RWPE2 (cell line): ENCODE measurements at regions not wholly inside any gene's neighbourhood (a gene's known extent, or its start where the extent isn't known, plus 50 kb on each side); places are given as distances from the start of the nearest gene placed in this dataset.
A peak's percentile ranks its signal among the peaks of the same experiment; 100 is the strongest.

Source experiments
- ATAC-seq: fragments of 200-7000 bp; cut with Tn5 transposase; 3 replicates; pipeline ENCODE4 v1.9.1; 2021; ENCODE audit warnings: low read depth
- DNase-seq: peaks from one replicate; pipeline ENCODE4 v3.0.0-alpha.2; 2020; ENCODE audit warnings: low spot score
- H3K27ac ChIP-seq: fragments of 450-650 bp; 2 replicates; pipeline ENCODE4 v1.5.1; 2017; ENCODE audit warnings: mild to moderate bottlenecking; ENCODE audit not compliant: poor library complexity, severe bottlenecking
- H3K27me3 ChIP-seq: fragments of 250-450 bp; sonication (Bioruptor Pico); 2 replicates; pipeline ENCODE4 v1.5.1; 2021; ENCODE audit warnings: mild to moderate bottlenecking, moderate library complexity; ENCODE audit not compliant: insufficient read depth, poor library complexity, severe bottlenecking
- H3K36me3 ChIP-seq: fragments of 250-450 bp; sonication (Bioruptor Pico); 2 replicates; pipeline ENCODE4 v1.5.1; 2020; ENCODE audit warnings: low read depth, mild to moderate bottlenecking, moderate library complexity
- H3K4me1 ChIP-seq: fragments of 250-450 bp; sonication (Bioruptor Pico); 2 replicates; pipeline ENCODE4 v1.5.1; 2021; ENCODE audit warnings: mild to moderate bottlenecking, moderate library complexity; ENCODE audit not compliant: insufficient read depth, poor library complexity, severe bottlenecking
- H3K4me3 ChIP-seq: fragments of 250-450 bp; sonication (Bioruptor Pico); 2 replicates; pipeline ENCODE4 v1.5.1; 2021; ENCODE audit warnings: mild to moderate bottlenecking, moderate library complexity; ENCODE audit not compliant: severe bottlenecking
- H3K9me3 ChIP-seq: fragments of 250-450 bp; sonication (Bioruptor Pico); 2 replicates; pipeline ENCODE4 v1.5.1; 2021; ENCODE audit warnings: mild to moderate bottlenecking, moderate library complexity; ENCODE audit not compliant: severe bottlenecking
- TF ChIP-seq, protein P1 (sequence below): fragments of 450-650 bp; IDR thresholded peaks from one replicate; pipeline ENCODE4 v1.5.1; 2017; ENCODE audit warnings: mild to moderate bottlenecking, moderate library complexity; ENCODE audit not compliant: poor library complexity, severe bottlenecking

DNA sequence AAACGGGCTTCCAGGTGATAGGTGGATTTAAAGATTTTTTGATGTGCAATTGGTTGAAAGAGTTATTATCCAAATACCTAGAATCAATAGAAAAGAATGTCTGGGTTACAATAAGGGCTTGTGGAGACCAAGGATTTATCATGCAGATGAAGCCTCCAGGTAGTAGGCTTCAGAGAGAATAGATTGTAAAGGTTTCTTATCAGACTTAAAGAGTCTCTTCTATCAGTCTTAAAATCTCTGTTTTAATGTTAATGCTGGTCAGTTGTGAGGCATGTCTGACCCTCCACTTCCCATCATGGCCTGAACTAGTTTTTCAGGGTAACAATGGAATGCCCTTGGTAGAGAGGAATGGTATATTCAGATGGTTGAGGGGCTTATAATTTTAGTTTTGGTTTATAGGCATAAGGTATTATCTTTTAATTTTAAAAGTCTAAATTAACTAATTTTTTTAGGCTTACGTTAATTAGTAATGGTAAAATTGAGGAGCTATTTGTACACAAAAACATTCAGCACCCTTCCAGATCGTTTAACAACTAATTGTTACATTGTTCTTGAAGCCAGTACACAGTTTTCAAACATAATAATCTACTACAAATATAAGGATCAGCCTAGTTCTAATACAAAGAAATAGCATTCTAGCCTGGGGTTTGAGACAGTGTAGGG lies 704.2 kb upstream of the MBL2 start:
- no peaks in the 10 kb centered on the region for H3K27me3 ChIP-seq
- no peaks in the 10 kb centered on the region for H3K4me1 ChIP-seq
- no peak overlapping the region for H3K27ac ChIP-seq
- TF ChIP-seq, protein P1, sequence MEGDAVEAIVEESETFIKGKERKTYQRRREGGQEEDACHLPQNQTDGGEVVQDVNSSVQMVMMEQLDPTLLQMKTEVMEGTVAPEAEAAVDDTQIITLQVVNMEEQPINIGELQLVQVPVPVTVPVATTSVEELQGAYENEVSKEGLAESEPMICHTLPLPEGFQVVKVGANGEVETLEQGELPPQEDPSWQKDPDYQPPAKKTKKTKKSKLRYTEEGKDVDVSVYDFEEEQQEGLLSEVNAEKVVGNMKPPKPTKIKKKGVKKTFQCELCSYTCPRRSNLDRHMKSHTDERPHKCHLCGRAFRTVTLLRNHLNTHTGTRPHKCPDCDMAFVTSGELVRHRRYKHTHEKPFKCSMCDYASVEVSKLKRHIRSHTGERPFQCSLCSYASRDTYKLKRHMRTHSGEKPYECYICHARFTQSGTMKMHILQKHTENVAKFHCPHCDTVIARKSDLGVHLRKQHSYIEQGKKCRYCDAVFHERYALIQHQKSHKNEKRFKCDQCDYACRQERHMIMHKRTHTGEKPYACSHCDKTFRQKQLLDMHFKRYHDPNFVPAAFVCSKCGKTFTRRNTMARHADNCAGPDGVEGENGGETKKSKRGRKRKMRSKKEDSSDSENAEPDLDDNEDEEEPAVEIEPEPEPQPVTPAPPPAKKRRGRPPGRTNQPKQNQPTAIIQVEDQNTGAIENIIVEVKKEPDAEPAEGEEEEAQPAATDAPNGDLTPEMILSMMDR: no peak
- H3K9me3 ChIP-seq: no peaks in the 10 kb centered on the region
- no peak for DNase-seq
- no peak overlapping the region for H3K4me3 ChIP-seq
- H3K36me3 ChIP-seq: no peaks in the 10 kb centered on the region
- no peak for ATAC-seq

DNA sequence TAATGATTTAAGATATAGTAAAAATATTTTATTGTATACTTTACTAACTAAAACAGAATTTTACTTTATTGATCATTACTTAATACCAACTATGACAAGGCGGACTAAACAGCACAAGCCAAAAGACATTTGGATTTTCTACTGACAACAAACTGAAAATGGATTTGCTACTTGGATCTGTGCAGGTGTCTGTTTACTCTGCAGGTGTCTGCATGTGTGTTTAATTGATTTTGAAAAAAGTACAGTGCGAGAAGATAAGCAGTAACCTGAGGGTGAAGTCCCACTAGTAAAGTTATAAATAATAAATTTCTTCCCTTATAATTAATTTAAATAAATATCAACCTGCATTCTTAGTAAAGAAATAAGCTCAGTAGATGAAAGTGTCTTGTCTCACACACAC lies 696.8 kb upstream of the MBL2 start:
- Histone ChIP-seq H3K9me3 (no peaks in the 10 kb centered on the region), H3K27me3 (no peaks in the 10 kb centered on the region), H3K36me3 (no peaks in the 10 kb centered on the region), H3K4me1 (no peaks in the 10 kb centered on the region), H3K27ac (no peak overlapping the region), H3K4me3 (no peak overlapping the region)
- TF ChIP-seq, protein P1: no peak
- DNase-seq (no peak), ATAC-seq (no peak)

DNA sequence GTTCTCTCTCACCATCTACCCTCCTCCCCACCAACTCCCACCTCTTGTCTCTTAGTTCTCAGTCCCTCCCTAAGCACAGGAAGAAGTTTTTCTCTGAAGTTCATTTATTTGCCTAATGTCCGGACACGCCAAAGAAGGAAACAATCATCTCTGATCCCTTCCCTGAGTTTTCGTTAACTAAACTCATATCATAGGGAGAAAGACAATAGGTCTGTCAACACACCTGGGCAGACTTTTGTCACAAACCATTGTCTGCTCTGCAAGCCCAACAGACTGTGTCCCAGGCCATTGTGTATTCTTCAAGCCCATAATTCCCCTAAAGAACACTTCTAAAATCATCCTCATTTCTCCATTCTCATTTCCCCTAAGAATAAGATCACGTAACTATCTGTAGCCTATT lies 691.0 kb upstream of the MBL2 start:
- DNase-seq: no peak
- Histone ChIP-seq H3K4me1 (no peaks in the 10 kb centered on the region), H3K27me3 (no peaks in the 10 kb centered on the region), H3K36me3 (no peaks in the 10 kb centered on the region), H3K27ac (no peak overlapping the region), H3K4me3 (no peak overlapping the region), H3K9me3 (no peaks in the 10 kb centered on the region)
- ATAC-seq: no peak
- TF ChIP-seq, protein P1: no peak

DNA sequence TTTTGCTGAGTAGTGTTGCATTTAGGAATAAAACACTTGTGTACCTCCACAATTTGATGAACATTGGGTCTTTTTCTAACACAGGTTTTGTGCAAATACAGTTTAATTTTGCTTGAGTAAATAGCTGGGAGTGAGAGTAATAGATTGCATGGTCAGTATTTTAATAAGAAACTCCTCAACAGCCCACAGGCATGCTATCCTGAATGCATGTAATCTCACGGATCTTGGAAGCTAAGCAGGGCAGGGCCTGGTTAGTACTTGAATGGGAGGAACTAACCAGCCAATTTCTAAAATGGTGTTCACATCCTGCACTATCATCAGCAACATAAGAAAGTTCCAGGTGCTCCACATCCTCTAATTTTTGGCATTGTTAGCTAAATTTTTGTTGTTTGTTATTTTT lies 685.4 kb upstream of the MBL2 start:
- no peak for ATAC-seq
- TF ChIP-seq, protein P1: no peak
- DNase-seq: no peak
- no peaks in the 10 kb centered on the region for H3K36me3 ChIP-seq
- H3K27me3 ChIP-seq: no peaks in the 10 kb centered on the region
- H3K9me3 ChIP-seq: no peaks in the 10 kb centered on the region
- no peaks in the 10 kb centered on the region for H3K4me1 ChIP-seq
- no peak overlapping the region for H3K27ac ChIP-seq
- H3K4me3 ChIP-seq: no peak overlapping the region

DNA sequence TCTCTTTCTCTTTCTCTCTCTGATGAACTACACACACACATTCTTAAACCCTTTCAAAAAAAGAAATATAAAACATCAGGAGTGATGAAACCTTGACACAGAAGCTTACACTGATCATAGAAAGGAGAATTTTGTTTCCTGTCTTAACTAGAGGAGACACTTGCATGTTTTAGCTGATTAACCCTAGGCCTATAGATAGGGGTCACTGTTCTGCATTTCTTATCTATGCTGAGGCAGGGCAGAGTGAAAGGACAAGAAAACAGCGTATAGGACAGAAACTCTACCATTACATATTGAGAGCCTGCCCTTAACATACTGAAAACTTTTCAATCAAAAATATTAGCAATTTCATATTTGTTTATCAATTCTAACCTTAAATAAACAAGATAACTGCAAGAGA lies 680.6 kb upstream of the MBL2 start:
- TF ChIP-seq, protein P1: peak; percentile 30
- H3K27ac ChIP-seq: no peak overlapping the region
- no peaks in the 10 kb centered on the region for H3K36me3 ChIP-seq
- H3K27me3 ChIP-seq: no peaks in the 10 kb centered on the region
- no peaks in the 10 kb centered on the region for H3K4me1 ChIP-seq
- peak; percentile 49; the same call in 1 of the 3 replicates for ATAC-seq
- no peaks in the 10 kb centered on the region for H3K9me3 ChIP-seq
- DNase-seq: no peak
- no peak overlapping the region for H3K4me3 ChIP-seq
